Epithelial cell of esophagus (primary cell): ENCODE measurements at regions not wholly inside any gene's neighbourhood (a gene's known extent, or its start where the extent isn't known, plus 50 kb on each side); places are given as distances from the start of the nearest gene placed in this dataset.
A peak's percentile ranks its signal among the peaks of the same experiment; 100 is the strongest.
"Not testable (repeated sequence)": the region's sequence is repeated elsewhere in the genome, so short reads cannot be mapped to it uniquely, and the experiment has no call there.

Source experiments
- DNase-seq: peaks from one replicate; pipeline ENCODE4 v3.0.0; 2010; ENCODE audit warnings: low read depth
- H3K4me3 ChIP-seq: 2 replicates; pipeline ENCODE4 v1.5.1; 2011; ENCODE audit warnings: mild to moderate bottlenecking, low read length, control low read depth
- TF ChIP-seq, protein P1 (sequence below): IDR thresholded peaks from 2 replicates; pipeline ENCODE4 v1.5.1; 2011; ENCODE audit warnings: low read depth, mild to moderate bottlenecking, low read length, control low read depth, inconsistent platforms; ENCODE audit not compliant: insufficient read depth; ENCODE audit errors: missing control alignments

DNA sequence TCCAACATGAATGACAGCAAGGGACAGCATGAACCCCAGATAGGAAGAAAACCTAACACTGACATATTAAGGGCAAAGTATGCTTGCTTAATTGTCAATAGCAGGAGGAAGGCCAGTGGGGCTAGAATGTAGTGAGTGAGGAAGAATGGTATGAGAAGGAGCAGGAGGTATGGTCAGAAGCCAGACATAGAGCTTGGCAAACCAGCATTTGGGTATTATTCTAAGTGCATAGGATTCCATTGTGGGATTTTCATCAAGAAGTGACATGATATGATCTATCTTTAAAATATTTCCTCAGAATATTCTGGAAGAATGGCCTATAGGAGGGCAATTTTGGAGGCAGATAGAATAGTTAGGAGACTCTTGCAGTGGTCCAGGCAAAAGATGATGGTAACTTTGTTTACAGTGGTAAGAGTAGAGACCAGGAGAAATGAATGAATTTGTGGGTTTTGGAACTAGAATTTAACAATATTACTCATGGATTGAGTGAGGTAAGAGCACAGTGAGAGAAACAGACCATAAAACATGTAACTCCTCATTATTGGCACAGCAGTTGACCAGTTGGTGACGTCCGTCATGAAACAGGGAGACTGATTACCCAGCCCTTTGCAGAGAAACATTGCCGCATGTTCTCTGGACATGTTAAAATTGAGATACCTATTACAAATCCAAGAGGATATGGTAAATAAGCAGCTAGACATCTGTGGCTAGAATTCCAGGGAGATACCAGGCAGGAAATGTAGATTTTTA is 246.5 kb upstream of the HS3ST1 start:
- no peak overlapping the region for H3K4me3 ChIP-seq
- no peak for DNase-seq
- TF ChIP-seq, protein P1, sequence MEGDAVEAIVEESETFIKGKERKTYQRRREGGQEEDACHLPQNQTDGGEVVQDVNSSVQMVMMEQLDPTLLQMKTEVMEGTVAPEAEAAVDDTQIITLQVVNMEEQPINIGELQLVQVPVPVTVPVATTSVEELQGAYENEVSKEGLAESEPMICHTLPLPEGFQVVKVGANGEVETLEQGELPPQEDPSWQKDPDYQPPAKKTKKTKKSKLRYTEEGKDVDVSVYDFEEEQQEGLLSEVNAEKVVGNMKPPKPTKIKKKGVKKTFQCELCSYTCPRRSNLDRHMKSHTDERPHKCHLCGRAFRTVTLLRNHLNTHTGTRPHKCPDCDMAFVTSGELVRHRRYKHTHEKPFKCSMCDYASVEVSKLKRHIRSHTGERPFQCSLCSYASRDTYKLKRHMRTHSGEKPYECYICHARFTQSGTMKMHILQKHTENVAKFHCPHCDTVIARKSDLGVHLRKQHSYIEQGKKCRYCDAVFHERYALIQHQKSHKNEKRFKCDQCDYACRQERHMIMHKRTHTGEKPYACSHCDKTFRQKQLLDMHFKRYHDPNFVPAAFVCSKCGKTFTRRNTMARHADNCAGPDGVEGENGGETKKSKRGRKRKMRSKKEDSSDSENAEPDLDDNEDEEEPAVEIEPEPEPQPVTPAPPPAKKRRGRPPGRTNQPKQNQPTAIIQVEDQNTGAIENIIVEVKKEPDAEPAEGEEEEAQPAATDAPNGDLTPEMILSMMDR, result no peak

DNA sequence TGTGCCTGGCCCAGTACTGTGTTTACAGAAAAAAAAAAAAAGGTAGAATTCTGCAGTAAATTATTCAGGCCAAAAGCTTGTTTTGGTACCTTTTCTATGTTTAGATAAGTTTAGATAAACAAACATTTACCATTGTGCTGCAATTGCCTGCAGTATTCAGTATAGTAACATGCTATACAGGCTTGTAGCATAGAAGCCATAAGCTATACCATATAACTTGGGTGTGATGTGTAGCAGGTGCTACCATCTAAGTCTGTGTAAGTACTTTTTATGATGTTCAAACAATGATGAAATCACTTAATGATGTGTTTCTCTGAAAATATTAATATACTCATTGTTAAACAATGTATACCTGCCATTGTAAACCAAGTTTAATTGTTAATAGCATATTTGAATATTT is 241.6 kb upstream of the HS3ST1 start:
- no peak for DNase-seq
- TF ChIP-seq, protein P1, result no peak
- no peak overlapping the region for H3K4me3 ChIP-seq

DNA sequence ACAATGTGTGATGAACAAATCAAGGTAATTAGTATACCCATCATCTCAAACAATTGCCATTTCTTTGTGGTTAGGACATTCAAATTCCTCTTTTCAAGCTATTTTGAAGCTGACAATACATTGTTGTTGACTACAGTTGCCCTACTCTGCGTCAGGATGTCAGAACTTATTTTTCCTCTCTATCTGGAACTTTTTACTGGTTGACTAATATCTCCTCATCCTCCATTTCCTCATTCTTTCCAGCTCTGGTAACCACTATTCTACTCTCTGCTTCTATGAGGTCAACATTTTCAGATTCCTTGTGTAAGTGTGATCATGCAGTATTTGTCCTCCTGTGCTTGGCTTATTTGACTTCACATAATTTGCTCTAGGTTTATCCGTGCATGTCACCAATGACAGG is 240.5 kb upstream of the HS3ST1 start:
- H3K4me3 ChIP-seq, result no peak overlapping the region
- TF ChIP-seq, protein P1, result no peak
- peak; percentile 89 for DNase-seq

DNA sequence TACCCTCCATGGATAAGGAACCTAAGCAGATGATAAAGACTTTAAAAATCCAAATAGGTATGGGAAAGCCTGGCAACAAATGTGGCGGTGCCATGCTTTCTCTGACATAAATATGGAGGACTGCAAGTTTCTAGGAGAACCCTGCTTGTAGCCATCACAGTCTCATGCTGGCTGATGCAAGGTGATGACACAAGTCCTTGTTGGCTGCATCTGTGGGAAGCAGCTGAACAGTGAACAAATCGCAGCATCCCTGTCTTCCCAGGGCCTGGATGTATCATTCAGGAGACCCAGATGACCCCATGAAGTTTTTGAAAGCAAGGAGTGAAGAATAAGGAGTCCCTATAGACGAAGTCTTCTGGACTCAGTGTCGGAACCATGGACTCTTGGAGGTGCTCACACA is 234.4 kb upstream of the HS3ST1 start:
- TF ChIP-seq, protein P1, result no peak
- DNase-seq, result no peak
- H3K4me3 ChIP-seq, result no peak overlapping the region

DNA sequence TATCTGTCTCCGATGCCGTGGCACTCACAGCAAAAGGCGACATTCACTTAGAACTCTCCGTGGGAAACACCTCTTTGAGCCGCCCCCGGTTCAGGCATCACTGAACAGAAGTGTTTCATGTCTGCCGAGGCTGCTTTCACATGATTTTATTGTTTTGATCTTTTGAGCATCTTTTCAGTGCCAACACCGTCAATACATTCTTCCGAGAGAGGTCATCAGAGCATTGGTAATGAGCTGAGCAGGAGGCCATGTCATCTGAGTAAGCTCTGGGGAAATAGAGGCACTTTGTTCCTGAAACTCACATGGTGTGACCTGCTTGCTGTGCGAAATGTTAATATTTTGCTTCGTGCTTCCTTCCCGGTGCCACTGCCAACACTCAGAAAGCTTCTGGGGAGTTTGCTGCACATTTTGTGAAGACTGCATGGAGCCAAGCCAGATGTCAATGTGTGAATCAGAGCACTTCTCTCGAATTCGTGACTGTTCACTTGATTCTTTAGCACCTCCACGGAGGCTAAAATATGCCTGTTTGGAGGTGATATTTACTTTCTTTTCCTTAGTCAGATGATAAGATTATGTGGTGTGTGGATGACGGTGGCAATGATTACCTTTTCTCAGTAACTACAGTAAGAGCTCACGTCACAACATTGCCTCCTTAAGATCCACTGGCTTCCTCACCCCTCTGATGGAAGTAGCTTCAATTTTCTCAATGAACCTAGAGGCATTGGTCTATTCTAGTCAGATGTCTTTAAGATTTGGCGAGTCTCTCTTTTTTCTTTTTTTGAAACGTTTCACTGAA is 222.3 kb upstream of the HS3ST1 start:
- TF ChIP-seq, protein P1, result no peak
- peak; percentile 33 for DNase-seq
- no peak overlapping the region for H3K4me3 ChIP-seq

DNA sequence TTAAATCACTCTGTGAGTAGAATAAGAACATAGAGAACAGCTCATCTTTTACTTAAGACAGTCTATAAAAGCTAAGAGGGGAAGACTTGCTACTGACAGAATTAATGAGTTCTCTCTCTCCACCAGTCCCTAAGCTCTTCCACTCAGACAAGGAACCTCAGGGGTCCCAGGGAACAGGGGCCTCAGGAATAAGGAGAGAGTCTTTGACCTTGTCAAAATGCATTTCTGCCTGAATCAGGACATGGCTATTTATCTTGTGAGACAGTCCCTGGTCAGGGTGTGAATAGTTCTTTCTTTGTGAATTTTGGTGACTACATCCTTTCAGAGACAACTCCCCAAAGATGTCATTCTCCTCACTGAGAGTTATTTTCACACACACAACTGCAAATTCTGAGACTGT is 218.7 kb upstream of the HS3ST1 start:
- H3K4me3 ChIP-seq, result no peak overlapping the region
- DNase-seq, result no peak
- TF ChIP-seq, protein P1, result no peak

DNA sequence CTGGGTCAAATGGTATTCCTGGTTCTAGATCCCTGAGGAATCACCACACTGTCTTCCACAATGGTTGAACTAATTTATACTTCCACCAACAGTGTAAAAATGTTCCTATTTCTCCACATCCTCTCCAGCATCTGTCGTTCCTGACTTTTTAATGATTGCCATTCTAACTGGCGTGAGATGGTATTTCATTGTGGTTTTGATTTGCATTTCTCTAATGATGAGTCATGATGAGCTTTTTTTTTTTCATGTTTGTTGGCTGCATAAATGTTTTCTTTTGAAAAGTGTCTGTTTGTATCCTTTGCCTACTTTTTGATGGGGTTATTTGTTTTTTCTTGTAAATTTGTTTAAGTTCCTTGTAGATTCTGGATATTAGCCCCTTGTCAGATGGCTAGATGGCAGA is 214.4 kb upstream of the HS3ST1 start:
- H3K4me3 ChIP-seq, result not testable (repeated sequence)
- DNase-seq, result peak; percentile 51
